Pulmonary artery endothelial cell (primary cell): ENCODE measurements at regions not wholly inside any gene's neighbourhood (a gene's known extent, or its start where the extent isn't known, plus 50 kb on each side); places are given as distances from the start of the nearest gene placed in this dataset.

Experiments used
- DNase-seq: peaks from one replicate; pipeline ENCODE4 v3.0.0-alpha.2; 2011; ENCODE audit warnings: low read depth, low spot score

- DNase-seq: no peak
These were observed 118.9 kb downstream of the IRS1 start for GRCh38 chr2:226680719-226681118.

GRCh38 chr2:226679389-226680065 is 120.1 kb downstream of the IRS1 start:
- DNase-seq: no peak

- no peak for DNase-seq
These were observed 121.2 kb downstream of the IRS1 start for GRCh38 chr2:226678422-226678821.

GRCh38 chr2:226677080-226677479 is 122.5 kb downstream of the IRS1 start:
- DNase-seq: no peak

GRCh38 chr2:226676618-226677017 is 123.0 kb downstream of the IRS1 start:
- no peak for DNase-seq

- DNase-seq: no peak
These were observed 125.5 kb downstream of the IRS1 start for GRCh38 chr2:226674123-226674522.

- DNase-seq: no peak
These were observed 126.3 kb downstream of the IRS1 start for GRCh38 chr2:226673314-226673723.

DNA sequence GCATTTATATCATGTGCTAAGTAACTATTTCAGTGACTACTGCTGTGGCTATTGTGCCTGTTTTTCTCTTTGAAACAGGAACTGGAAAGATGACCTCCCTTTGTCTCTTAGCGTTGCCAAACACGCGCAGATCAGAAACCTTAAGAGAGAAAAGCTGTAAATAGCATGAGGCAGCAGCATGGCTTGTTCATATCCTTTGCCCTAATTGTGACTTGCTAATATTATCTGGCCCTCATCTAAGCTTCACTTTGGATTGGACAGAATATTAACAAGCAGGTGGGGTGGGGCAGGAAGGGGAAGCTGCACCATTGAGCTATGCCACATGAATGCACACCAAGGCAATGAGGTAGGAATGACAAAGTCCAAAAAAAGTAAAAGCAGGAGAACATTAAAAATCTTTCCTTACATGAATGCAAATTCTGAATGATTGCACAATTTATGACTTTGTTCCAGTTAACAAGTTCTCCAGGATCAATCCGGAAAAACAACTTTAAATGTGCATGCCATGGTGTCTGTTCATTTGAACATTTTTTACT is 128.4 kb downstream of the IRS1 start:
- DNase-seq: no peak

- DNase-seq: no peak
These were observed 129.7 kb downstream of the IRS1 start for GRCh38 chr2:226669905-226670304.

- DNase-seq: no peak
These were observed 130.4 kb downstream of the IRS1 start for GRCh38 chr2:226669249-226669648.

DNA sequence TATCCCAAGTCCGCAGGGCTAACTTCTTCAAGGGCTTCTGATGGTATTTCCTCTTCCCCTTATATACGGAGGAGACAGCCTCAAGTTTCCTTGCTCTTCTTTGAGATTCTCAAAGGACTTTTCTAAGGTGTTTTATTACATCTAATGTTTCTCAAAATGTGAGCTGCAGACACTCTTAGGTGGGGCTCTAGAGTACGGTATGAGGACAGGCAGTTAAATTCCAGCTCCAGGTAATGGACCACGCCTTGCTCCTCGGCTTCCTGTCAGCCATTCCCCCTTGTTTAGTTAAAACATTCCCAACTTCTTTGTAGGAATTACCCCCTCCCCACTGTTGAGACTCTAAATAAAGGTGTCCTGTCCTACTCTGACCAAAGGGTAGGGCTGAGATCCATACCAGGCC is 131.9 kb downstream of the IRS1 start:
- no peak for DNase-seq

DNA sequence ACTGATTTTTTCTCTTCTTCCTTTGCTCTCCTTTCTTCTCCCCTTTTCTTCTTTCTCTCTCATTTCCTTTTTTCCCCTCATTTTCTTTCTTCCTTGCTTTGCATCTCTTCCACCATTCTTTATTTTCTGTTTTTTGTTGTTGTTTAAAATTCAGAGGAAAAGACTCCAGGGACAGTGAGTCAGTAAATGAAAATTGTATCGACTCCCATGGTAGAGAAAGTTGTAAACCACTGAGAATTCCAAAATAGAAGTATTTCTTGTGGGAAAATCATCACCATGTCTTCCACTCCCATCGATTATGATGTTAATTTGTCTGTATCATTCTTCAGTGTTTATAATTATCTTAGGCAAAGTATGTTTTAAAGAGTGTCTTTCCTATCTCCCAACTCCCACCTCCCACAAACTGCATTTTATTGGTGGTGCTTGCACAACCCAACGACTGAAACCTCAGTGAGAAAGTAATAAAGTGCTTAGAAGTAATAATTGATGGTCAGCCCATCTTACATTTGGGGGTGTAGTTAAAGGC is 134.3 kb downstream of the IRS1 start:
- no peak for DNase-seq

DNA sequence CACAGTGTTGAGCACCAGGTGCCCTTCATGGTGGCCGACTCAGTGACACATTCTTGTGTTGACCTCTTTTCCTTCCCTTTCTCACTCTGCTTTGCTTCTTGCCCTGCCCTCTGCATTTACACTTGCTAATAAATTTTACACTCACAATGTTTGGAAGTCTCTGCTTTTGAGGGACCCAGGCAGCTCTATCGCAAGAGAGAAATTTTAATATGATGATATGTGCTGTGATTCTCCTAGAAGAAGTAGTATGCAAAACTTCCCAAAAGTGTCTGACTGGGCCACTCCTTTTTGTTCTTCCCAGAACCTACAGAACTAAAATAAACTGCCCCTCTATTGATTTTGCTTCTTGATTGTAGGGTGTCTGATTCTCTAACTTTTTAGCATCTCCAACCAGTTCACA is 135.0 kb downstream of the IRS1 start:
- no peak for DNase-seq

- DNase-seq: no peak
These were observed 135.5 kb downstream of the IRS1 start for GRCh38 chr2:226664140-226664539.

GRCh38 chr2:226661789-226662545 is 137.7 kb downstream of the IRS1 start:
- DNase-seq: no peak

- no peak for DNase-seq
These were observed 139.1 kb downstream of the IRS1 start for GRCh38 chr2:226660526-226660925.

DNA sequence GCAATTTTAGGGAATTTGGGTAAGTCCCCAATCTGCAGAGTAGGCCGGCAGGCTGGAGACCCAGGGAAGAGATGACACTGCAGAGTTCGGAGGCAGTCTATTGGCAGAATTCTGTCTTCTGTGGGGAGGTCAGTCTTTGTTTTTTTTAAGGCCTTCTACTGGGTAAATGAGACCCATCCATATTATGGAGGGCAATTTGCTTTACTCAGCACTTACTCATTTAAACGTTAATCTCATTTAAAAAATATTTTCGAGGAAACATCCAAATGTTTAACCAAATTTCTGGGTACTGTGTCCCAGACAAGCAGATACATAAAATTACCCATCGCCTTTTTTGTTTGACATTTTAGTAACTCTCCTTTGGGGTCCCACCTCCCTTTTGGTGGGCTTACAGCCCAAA is 139.5 kb downstream of the IRS1 start:
- DNase-seq: no peak

DNA sequence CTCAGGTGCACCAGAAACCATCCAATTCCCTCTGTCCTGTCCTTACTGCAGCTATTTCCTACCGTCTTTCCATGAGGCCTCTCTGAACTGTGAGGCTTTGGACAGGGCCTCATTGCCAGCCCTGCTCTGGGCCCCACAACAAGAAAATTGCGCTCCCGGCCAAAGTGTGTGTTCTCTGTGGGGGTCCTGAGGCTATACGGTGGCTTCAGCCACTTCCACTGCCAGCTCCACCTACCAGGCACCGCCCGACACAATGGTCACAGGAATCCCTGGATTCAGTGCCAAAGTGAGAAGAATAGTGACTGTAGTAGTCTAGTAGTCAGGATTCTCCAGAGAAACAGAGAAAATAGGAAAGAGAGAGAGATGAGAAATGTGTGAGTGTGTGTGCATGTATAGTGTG is 140.2 kb downstream of the IRS1 start:
- DNase-seq: no peak

- DNase-seq: no peak
These were observed 141.1 kb downstream of the IRS1 start for GRCh38 chr2:226658555-226658954.

DNA sequence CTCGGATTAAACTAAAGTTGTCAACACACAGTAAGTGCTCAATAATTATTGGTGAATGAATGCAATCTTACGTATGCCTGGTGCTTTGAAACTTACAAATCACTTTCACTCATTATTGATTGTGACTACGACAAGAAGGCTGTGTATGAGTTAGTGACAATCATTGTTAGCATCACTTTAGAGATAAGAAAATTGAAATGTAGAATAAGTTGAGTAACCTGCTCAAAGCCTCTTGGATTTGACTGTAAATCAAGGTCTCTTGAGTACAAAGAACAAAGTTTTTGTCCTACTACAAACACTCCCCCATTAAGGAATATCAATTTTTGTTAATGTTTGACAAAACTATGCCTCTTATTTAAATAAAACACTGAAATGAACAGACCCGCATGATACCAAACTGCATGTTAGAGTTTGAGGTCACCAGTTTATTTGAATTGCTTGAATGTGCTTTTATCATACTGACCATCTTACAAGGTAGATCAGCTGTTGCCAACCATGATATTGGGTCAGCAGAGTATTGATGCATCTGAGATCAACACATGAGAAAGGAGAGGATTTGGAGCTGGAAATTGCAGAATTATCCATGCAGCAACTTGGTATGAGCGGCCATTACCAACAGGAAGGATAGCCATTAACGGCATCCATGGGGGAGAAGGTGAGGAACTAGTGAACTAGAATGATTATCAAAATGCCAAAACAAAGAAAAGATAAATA is 142.1 kb downstream of the IRS1 start:
- DNase-seq: no peak

- DNase-seq: no peak
These were observed 143.3 kb downstream of the IRS1 start for GRCh38 chr2:226656367-226656766.

DNA sequence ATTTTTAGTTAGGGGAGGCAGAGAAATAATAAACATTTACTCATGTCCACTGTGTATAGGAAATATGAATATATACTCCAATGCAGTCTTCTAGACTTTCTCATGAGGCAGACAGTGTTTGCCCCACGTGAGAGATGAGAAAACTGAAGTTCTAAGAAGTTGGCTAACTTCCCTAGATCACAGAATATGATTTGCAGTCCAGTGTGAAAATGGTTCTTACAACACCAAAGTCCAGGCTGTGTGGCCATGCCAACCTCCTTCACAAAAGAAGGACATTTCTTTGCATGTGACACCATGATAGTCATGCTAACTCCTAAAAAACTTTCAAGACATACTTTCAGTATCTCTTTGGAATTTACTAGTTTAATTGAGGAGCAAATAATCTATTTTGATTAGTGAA is 143.7 kb downstream of the IRS1 start:
- DNase-seq: no peak
